ENCODE measurements at regions not wholly inside any gene's neighbourhood (a gene's known extent, or its start where the extent isn't known, plus 50 kb on each side); places are given as distances from the start of the nearest gene placed in this dataset.

DNA sequence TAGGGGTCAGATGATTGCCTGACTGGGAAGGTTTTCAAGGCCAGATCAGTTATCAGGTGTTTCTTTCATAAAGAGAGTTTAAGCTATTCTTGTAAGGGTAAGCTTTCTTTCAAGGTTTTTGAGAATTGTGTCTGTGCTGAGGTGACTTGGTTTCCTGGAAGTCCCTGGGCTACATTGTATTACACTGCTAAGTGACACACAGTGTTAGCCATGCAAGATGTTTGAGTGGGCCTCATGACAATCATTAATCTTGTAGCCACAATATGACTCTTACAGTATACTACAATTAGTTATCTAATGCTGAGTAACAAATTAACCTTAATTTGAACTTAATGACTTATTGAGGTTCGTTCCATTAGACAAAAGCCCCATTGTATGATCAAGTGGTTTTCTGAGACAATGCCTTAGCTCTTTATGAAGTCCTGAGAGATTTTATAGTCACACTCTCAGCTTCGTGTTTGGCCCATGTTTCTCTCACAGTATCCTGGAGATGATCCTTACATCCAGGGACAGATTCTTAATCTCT lies 186.7 kb downstream of the RPS12 start:
- H3K27ac Mint-ChIP-seq, result no peak overlapping the region
- H3K36me3 Mint-ChIP-seq (ENCODE audit: low read depth), result no peaks in the 10 kb centered on the region
- H3K4me1 Mint-ChIP-seq (ENCODE audit: low read depth), result no peaks in the 10 kb centered on the region
- H3K4me3 Mint-ChIP-seq (ENCODE audit: low read depth), result no peak overlapping the region
- intact Hi-C loops (cut with micrococcal nuclease), result no loop called here
- H3K27me3 Mint-ChIP-seq (ENCODE audit: low read depth), result no peaks in the 10 kb centered on the region
- no peak for DNase-seq (ENCODE audit: low spot score)
- H3K9me3 Mint-ChIP-seq, result no peaks in the 10 kb centered on the region

DNA sequence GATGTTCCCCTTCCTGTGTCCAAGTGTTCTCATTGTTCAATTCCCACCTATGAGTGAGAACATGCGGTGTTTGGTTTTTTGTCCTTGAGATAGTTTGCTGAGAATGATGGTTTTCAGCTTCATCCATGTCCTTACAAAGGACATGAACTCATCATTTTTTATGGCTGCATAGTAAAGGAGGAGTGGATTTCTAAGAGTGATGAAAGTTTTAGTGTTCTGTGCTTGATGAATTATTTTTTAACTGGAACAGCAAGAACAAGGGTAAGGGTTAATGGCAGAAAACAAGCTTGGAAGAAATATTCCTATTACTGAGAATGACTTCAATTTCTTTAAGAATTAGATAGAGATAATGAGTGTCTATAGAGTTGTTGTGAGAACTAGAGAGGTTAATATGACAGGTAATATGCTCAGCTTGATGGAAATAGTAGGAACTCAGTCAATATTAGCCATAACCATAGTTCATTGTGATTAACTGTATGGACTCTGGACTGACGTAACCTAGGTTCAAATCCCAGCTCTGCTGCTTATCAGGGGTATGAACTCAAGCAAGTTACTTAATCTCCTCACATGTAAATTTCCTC lies 190.0 kb downstream of the RPS12 start:
- H3K4me3 Mint-ChIP-seq (ENCODE audit: low read depth), result no peak overlapping the region
- no peaks in the 10 kb centered on the region for H3K4me1 Mint-ChIP-seq (ENCODE audit: low read depth)
- no peak for DNase-seq (ENCODE audit: low spot score)
- H3K27me3 Mint-ChIP-seq (ENCODE audit: low read depth), result no peaks in the 10 kb centered on the region
- no peaks in the 10 kb centered on the region for H3K36me3 Mint-ChIP-seq (ENCODE audit: low read depth)
- no peaks in the 10 kb centered on the region for H3K9me3 Mint-ChIP-seq
- intact Hi-C loops (cut with micrococcal nuclease), result no loop called here
- no peak overlapping the region for H3K27ac Mint-ChIP-seq

GRCh38 chr6:133012774-133013173 lies 198.4 kb downstream of the RPS12 start:
- H3K4me1 Mint-ChIP-seq (ENCODE audit: low read depth), result no peaks in the 10 kb centered on the region
- H3K27ac Mint-ChIP-seq, result no peak overlapping the region
- intact Hi-C loops (cut with micrococcal nuclease), result no loop called here
- H3K27me3 Mint-ChIP-seq (ENCODE audit: low read depth), result no peaks in the 10 kb centered on the region
- H3K9me3 Mint-ChIP-seq, result no peaks in the 10 kb centered on the region
- DNase-seq (ENCODE audit: low spot score), result no peak
- no peak overlapping the region for H3K4me3 Mint-ChIP-seq (ENCODE audit: low read depth)
- no peaks in the 10 kb centered on the region for H3K36me3 Mint-ChIP-seq (ENCODE audit: low read depth)

GRCh38 chr6:133016631-133017030 lies 202.3 kb downstream of the RPS12 start:
- no peak overlapping the region for H3K4me3 Mint-ChIP-seq (ENCODE audit: low read depth)
- intact Hi-C loops (cut with micrococcal nuclease), result no loop called here
- no peaks in the 10 kb centered on the region for H3K4me1 Mint-ChIP-seq (ENCODE audit: low read depth)
- DNase-seq (ENCODE audit: low spot score), result no peak
- H3K36me3 Mint-ChIP-seq (ENCODE audit: low read depth), result no peaks in the 10 kb centered on the region
- H3K27ac Mint-ChIP-seq, result no peak overlapping the region
- no peaks in the 10 kb centered on the region for H3K27me3 Mint-ChIP-seq (ENCODE audit: low read depth)
- no peaks in the 10 kb centered on the region for H3K9me3 Mint-ChIP-seq

GRCh38 chr6:133017581-133017980 lies 203.2 kb downstream of the RPS12 start:
- DNase-seq (ENCODE audit: low spot score), result no peak
- Mint-ChIP-seq H3K4me3 (ENCODE audit: low read depth) (no peak overlapping the region), H3K9me3 (no peaks in the 10 kb centered on the region), H3K36me3 (ENCODE audit: low read depth) (no peaks in the 10 kb centered on the region), H3K4me1 (ENCODE audit: low read depth) (no peaks in the 10 kb centered on the region), H3K27ac (no peak overlapping the region), H3K27me3 (ENCODE audit: low read depth) (no peaks in the 10 kb centered on the region)
- intact Hi-C loops (cut with micrococcal nuclease), result no loop called here

GRCh38 chr6:133026705-133027104 lies 212.3 kb downstream of the RPS12 start:
- H3K9me3 Mint-ChIP-seq, result no peaks in the 10 kb centered on the region
- intact Hi-C loops (cut with micrococcal nuclease), result no loop called here
- no peaks in the 10 kb centered on the region for H3K27me3 Mint-ChIP-seq (ENCODE audit: low read depth)
- no peaks in the 10 kb centered on the region for H3K4me1 Mint-ChIP-seq (ENCODE audit: low read depth)
- no peak overlapping the region for H3K27ac Mint-ChIP-seq
- no peak for DNase-seq (ENCODE audit: low spot score)
- H3K36me3 Mint-ChIP-seq (ENCODE audit: low read depth), result no peaks in the 10 kb centered on the region
- H3K4me3 Mint-ChIP-seq (ENCODE audit: low read depth), result no peak overlapping the region

DNA sequence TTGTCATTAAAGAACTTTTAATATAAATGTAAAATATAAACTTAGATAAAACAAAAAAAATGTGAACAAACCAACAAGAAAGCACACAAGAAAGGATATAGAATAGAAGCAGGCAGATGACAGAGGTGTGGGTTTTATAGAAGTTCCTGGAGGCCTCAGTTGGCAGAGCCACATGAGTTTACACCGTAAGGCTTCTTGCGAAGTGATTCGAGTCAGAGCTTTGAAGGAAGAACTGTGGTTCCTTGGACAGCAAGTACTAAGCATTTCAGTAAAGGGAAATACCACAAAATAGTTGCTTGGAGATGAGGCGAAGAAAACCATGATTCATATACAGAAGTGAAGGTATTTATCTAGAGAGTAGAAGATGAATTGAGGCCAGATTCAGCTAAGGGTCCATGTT lies 207.9 kb upstream of the EYA4 start:
- intact Hi-C loops (cut with micrococcal nuclease), result no loop called here
- Mint-ChIP-seq H3K27me3 (ENCODE audit: low read depth) (no peaks in the 10 kb centered on the region), H3K27ac (no peak overlapping the region), H3K4me3 (ENCODE audit: low read depth) (no peak overlapping the region), H3K4me1 (ENCODE audit: low read depth) (no peaks in the 10 kb centered on the region), H3K9me3 (no peaks in the 10 kb centered on the region), H3K36me3 (ENCODE audit: low read depth) (no peaks in the 10 kb centered on the region)
- DNase-seq (ENCODE audit: low spot score), result no peak

DNA sequence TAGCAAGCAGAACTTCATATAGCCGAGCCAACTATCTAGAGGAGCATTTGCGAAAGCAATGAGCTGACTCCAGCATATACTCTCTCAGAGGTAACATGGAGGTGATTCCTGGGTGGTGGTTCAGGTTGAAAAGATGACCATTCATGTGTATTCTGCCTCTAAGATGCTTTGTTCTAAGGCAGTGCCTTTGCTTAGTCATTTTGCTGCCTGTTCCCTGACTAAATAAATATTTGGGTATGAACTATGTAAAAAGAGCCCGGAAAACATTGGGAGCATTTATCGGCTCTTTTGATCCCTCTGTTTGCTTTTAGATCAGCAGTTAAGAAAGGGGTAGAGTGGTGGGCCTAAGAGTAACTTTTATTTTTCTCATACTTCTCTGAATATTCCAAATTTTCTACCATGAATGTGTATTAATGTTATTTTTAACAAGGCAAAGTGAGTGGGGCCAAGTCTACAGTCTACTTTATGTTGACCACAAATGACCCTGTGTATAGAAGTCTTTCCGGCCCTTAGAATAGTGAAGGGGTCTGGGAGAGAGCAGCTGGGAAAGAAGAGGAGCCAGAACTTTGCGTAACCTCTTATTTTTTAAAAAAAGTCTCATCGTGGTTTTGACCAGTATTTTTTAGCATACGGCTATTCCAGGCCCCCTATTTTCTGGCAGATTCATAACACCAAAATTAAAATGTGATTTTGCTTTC lies 206.5 kb upstream of the EYA4 start:
- DNase-seq (ENCODE audit: low spot score), result no peak
- H3K27me3 Mint-ChIP-seq (ENCODE audit: low read depth), result no peaks in the 10 kb centered on the region
- intact Hi-C loops (cut with micrococcal nuclease), result no loop called here
- H3K36me3 Mint-ChIP-seq (ENCODE audit: low read depth), result no peaks in the 10 kb centered on the region
- H3K27ac Mint-ChIP-seq, result no peak overlapping the region
- no peaks in the 10 kb centered on the region for H3K9me3 Mint-ChIP-seq
- no peaks in the 10 kb centered on the region for H3K4me1 Mint-ChIP-seq (ENCODE audit: low read depth)
- H3K4me3 Mint-ChIP-seq (ENCODE audit: low read depth), result no peak overlapping the region

- Mint-ChIP-seq H3K9me3 (no peaks in the 10 kb centered on the region), H3K27me3 (ENCODE audit: low read depth) (no peaks in the 10 kb centered on the region), H3K4me3 (ENCODE audit: low read depth) (no peak overlapping the region), H3K4me1 (ENCODE audit: low read depth) (no peaks in the 10 kb centered on the region), H3K27ac (no peak overlapping the region), H3K36me3 (ENCODE audit: low read depth) (no peaks in the 10 kb centered on the region)
- intact Hi-C loops (cut with micrococcal nuclease), result no loop called here
- DNase-seq (ENCODE audit: low spot score), result no peak
Observed at GRCh38 chr6:133040094-133040802, 200.9 kb upstream of the EYA4 start.

DNA sequence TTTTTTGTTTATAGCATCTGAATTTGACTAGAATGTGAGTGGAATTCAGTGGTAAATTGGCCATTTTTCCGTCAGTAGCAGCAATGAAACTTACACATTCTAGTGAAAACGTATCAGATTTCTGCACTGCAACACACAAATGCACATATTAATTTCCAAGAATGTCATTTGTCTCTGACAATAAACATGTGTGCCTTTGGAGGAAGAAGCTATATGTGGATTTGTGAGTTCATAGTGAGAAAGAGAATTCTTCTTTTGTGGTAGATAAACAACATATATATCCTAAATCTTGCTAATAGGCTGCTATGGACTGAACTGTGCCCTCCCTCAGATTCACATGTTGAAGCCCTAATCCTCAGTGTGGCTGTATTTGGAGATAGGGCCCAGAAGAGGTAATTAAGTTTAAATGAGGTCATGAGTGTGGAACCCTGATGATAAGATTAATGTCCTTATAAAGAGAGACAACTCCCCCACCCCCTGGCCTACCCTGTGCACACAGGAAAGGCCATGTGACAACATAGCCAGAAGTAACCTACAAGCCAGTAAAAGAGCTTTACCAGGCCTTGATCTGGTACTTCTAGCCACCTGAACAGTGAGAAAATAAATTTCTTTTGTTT lies 200.2 kb upstream of the EYA4 start:
- no peak overlapping the region for H3K4me3 Mint-ChIP-seq (ENCODE audit: low read depth)
- intact Hi-C loops (cut with micrococcal nuclease), result no loop called here
- no peaks in the 10 kb centered on the region for H3K9me3 Mint-ChIP-seq
- DNase-seq (ENCODE audit: low spot score), result no peak
- H3K4me1 Mint-ChIP-seq (ENCODE audit: low read depth), result no peaks in the 10 kb centered on the region
- no peaks in the 10 kb centered on the region for H3K36me3 Mint-ChIP-seq (ENCODE audit: low read depth)
- H3K27ac Mint-ChIP-seq, result no peak overlapping the region
- H3K27me3 Mint-ChIP-seq (ENCODE audit: low read depth), result no peaks in the 10 kb centered on the region

DNA sequence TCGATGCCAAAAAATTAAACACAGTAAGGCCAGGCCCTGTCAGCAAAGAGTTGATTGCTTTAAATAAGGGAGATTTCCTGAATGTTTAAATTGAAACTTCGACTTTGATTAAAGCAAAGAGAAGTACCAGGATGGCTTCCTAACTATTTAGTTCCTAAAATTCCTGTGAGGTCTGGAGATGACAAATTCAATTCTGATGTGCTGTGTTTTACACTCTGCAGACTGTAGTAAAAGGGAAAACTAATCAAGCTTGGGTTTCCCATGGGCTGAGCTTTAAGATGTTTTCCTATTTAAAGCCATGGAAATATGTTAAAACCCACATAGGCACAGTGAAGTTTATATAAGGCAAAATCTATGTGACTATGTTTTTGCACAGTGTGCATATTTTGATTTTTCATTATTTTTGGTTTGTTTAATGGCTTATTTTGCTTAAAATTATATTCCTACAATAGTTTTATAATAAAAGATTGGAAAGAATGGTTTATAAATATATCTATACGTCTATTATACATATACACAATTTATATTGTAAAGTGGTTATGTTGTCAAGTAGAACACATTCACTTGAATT lies 198.5 kb upstream of the EYA4 start:
- Mint-ChIP-seq H3K4me3 (ENCODE audit: low read depth) (no peak overlapping the region), H3K27ac (no peak overlapping the region), H3K9me3 (no peaks in the 10 kb centered on the region), H3K27me3 (ENCODE audit: low read depth) (no peaks in the 10 kb centered on the region), H3K4me1 (ENCODE audit: low read depth) (no peaks in the 10 kb centered on the region), H3K36me3 (ENCODE audit: low read depth) (no peaks in the 10 kb centered on the region)
- DNase-seq (ENCODE audit: low spot score), result no peak
- intact Hi-C loops (cut with micrococcal nuclease), result no loop called here

GRCh38 chr6:133046576-133046975 lies 194.6 kb upstream of the EYA4 start:
- no peaks in the 10 kb centered on the region for H3K27me3 Mint-ChIP-seq (ENCODE audit: low read depth)
- H3K9me3 Mint-ChIP-seq, result no peaks in the 10 kb centered on the region
- H3K36me3 Mint-ChIP-seq (ENCODE audit: low read depth), result no peaks in the 10 kb centered on the region
- no peak for DNase-seq (ENCODE audit: low spot score)
- intact Hi-C loops (cut with micrococcal nuclease), result no loop called here
- H3K4me1 Mint-ChIP-seq (ENCODE audit: low read depth), result no peaks in the 10 kb centered on the region
- H3K27ac Mint-ChIP-seq, result no peak overlapping the region
- no peak overlapping the region for H3K4me3 Mint-ChIP-seq (ENCODE audit: low read depth)

Data from activated T-helper 2 cell treated with anti-CD3 and anti-CD28 coated beads, Interferon-gamma antibody, Interleukin-2, Interleukin-4, amounts not matched to agents 10 μg/mL and 5 μg/mL and 100 μg/mL, durations not matched to agents 14 hours and 24 hours and 36 hours (primary cell).